ENCODE measurements at regions not wholly inside any gene's neighbourhood (a gene's known extent, or its start where the extent isn't known, plus 50 kb on each side); places are given as distances from the start of the nearest gene placed in this dataset.

DNA sequence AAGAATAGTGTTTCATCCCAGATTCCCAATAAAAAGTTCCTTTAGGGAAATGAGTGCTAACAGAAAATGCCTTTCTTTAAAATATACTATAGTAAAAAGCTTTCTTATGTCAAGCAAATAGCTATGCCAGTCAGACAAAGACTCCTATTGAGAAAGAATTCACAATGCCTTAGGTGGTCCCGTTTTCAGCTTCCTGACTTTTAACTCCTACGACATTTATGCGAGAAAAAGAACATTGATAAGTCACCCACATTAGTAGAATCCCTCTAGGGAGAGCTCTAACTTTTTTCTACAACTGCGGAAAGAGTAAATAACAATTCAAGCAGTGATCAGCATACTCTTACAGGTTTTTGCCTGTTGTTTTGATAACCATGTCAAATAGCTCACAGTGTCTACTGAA lies 750.8 kb upstream of the ACVR2A start:
- TF ChIP-seq, protein P1, sequence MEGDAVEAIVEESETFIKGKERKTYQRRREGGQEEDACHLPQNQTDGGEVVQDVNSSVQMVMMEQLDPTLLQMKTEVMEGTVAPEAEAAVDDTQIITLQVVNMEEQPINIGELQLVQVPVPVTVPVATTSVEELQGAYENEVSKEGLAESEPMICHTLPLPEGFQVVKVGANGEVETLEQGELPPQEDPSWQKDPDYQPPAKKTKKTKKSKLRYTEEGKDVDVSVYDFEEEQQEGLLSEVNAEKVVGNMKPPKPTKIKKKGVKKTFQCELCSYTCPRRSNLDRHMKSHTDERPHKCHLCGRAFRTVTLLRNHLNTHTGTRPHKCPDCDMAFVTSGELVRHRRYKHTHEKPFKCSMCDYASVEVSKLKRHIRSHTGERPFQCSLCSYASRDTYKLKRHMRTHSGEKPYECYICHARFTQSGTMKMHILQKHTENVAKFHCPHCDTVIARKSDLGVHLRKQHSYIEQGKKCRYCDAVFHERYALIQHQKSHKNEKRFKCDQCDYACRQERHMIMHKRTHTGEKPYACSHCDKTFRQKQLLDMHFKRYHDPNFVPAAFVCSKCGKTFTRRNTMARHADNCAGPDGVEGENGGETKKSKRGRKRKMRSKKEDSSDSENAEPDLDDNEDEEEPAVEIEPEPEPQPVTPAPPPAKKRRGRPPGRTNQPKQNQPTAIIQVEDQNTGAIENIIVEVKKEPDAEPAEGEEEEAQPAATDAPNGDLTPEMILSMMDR (IDR thresholded peaks at IDR 0.05) = no peak
- Mint-ChIP-seq H3K4me3 (ENCODE audit: unreplicated experiment) (no peak overlapping the region), H3K27ac (ENCODE audit: unreplicated experiment) (no peak overlapping the region), H3K9me3 (ENCODE audit: low read depth) (peaks cover 3% of the 10 kb centered on the region), H3K4me1 (ENCODE audit: low read depth) (no peaks in the 10 kb centered on the region), H3K36me3 (ENCODE audit: low read depth) (peaks cover 2% of the 10 kb centered on the region), H3K27me3 (ENCODE audit: low read depth) (peaks cover 4% of the 10 kb centered on the region)
- no peak for DNase-seq (ENCODE audit: low spot score)

GRCh38 chr2:147092266-147092665 lies 752.6 kb upstream of the ACVR2A start:
- no peak overlapping the region for H3K4me3 Mint-ChIP-seq (ENCODE audit: unreplicated experiment)
- H3K27ac Mint-ChIP-seq (ENCODE audit: unreplicated experiment) = no peak overlapping the region
- peaks cover 3% of the 10 kb centered on the region for H3K9me3 Mint-ChIP-seq (ENCODE audit: low read depth)
- H3K36me3 Mint-ChIP-seq (ENCODE audit: low read depth) = peaks cover 2% of the 10 kb centered on the region
- no peak for DNase-seq (ENCODE audit: low spot score)
- TF ChIP-seq, protein P1 (IDR thresholded peaks at IDR 0.05) = no peak
- H3K4me1 Mint-ChIP-seq (ENCODE audit: low read depth) = no peaks in the 10 kb centered on the region
- peaks cover 4% of the 10 kb centered on the region for H3K27me3 Mint-ChIP-seq (ENCODE audit: low read depth)

GRCh38 chr2:147091448-147091847 lies 753.4 kb upstream of the ACVR2A start:
- DNase-seq (ENCODE audit: low spot score) = no peak
- Mint-ChIP-seq H3K9me3 (ENCODE audit: low read depth) (peaks cover 3% of the 10 kb centered on the region), H3K4me1 (ENCODE audit: low read depth) (no peaks in the 10 kb centered on the region), H3K27ac (ENCODE audit: unreplicated experiment) (no peak overlapping the region), H3K27me3 (ENCODE audit: low read depth) (peaks cover 4% of the 10 kb centered on the region), H3K36me3 (ENCODE audit: low read depth) (peaks cover 2% of the 10 kb centered on the region), H3K4me3 (ENCODE audit: unreplicated experiment) (no peak overlapping the region)
- TF ChIP-seq, protein P1 (IDR thresholded peaks at IDR 0.05) = no peak

GRCh38 chr2:147088871-147089270 lies 756.0 kb upstream of the ACVR2A start:
- Mint-ChIP-seq H3K27ac (ENCODE audit: unreplicated experiment) (no peak overlapping the region), H3K27me3 (ENCODE audit: low read depth) (peaks cover 4% of the 10 kb centered on the region), H3K4me1 (ENCODE audit: low read depth) (no peaks in the 10 kb centered on the region), H3K9me3 (ENCODE audit: low read depth) (no peaks in the 10 kb centered on the region), H3K4me3 (ENCODE audit: unreplicated experiment) (no peak overlapping the region), H3K36me3 (ENCODE audit: low read depth) (no peaks in the 10 kb centered on the region)
- no peak for DNase-seq (ENCODE audit: low spot score)
- TF ChIP-seq, protein P1 (IDR thresholded peaks at IDR 0.05) = no peak

DNA sequence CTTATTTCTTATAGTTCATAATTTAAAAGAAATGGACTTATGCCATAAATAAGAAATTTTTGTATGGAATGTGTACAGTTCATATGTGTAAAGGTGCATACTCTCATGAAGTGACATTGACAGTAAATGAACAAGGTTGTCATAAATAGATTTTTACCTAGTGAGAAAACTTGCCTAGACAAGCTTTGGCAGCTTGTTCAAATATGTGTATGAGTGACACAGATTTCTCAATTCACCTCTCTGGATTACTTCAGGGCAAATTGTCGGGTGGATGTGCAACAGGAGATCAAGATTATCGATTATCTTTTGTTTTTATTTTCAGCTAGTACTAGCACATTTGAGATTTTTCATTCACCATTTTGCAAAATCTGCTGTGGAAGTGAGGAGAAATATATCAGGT lies 758.1 kb upstream of the ACVR2A start:
- Mint-ChIP-seq H3K27me3 (ENCODE audit: low read depth) (peaks cover 4% of the 10 kb centered on the region), H3K27ac (ENCODE audit: unreplicated experiment) (no peak overlapping the region), H3K4me3 (ENCODE audit: unreplicated experiment) (no peak overlapping the region), H3K4me1 (ENCODE audit: low read depth) (no peaks in the 10 kb centered on the region), H3K36me3 (ENCODE audit: low read depth) (no peaks in the 10 kb centered on the region), H3K9me3 (ENCODE audit: low read depth) (no peaks in the 10 kb centered on the region)
- TF ChIP-seq, protein P1 (IDR thresholded peaks at IDR 0.05) = no peak
- no peak for DNase-seq (ENCODE audit: low spot score)
